ENCODE measurements at regions not wholly inside any gene's neighbourhood (a gene's known extent, or its start where the extent isn't known, plus 50 kb on each side); places are given as distances from the start of the nearest gene placed in this dataset.

DNA sequence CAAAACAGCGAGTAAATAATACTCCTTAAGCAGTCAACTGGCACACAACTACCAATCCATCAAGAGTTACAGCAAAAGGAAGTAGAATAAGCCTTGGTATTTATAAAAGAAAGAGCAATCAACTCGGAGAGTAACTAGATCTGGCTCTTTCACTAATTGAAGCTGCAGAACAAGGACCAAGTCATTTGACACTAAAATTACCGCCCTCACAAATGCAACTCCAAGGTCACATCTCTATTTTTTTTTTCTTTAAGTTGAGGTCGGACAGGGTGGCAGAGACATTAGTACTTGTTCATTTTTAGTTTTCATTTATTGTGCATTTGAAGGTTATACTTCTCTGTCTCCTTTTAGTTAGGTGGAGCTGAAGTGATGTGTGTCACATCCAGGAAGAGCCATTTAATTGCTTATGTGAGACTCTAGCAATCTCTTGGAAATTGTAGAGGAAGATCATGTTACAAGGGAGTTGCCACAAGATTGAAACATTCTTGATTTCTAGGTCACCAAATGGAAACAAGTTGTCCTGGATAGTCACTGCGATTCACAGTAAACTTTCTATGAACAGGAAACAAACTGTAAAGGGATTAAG, 138.1 kb upstream of the ADAMTS5 start:
- peak; percentile 53 for DNase-seq (ENCODE audit: low read depth)
- H3K4me3 ChIP-seq (ENCODE audit: low read length), result no peak overlapping the region
- TF ChIP-seq CTCF (IDR thresholded peaks at IDR 0.05; ENCODE audit: insufficient read depth, low read depth, low read length, missing control alignments), result no peak

- no peak for DNase-seq (ENCODE audit: low read depth)
- TF ChIP-seq CTCF (IDR thresholded peaks at IDR 0.05; ENCODE audit: insufficient read depth, low read depth, low read length, missing control alignments), result no peak
- no peak overlapping the region for H3K4me3 ChIP-seq (ENCODE audit: low read length)
Observed at GRCh38 chr21:27103768-27104167, 136.9 kb upstream of the ADAMTS5 start.

DNA sequence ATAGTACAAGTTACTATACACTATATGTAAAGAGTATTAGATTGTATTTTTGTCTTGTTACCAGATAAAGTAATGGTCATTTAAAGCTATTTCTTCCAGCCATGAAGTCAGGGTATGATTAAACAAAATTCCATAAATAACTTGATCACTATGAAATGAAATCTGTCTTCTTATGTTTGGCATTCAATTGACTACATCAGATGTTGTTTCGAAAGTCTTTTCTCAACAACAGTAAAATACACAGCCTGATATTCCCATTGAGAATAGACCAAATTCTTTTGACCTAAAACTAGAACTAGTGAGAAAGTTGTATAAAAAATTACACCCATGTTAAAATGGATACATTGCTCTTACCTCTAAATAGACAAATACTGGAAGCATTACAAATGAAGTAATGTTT, 134.6 kb upstream of the ADAMTS5 start:
- no peak for DNase-seq (ENCODE audit: low read depth)
- H3K4me3 ChIP-seq (ENCODE audit: low read length), result no peak overlapping the region
- no peak for TF ChIP-seq CTCF (IDR thresholded peaks at IDR 0.05; ENCODE audit: insufficient read depth, low read depth, low read length, missing control alignments)

GRCh38 chr21:27094184-27094948, 127.5 kb upstream of the ADAMTS5 start:
- TF ChIP-seq CTCF (IDR thresholded peaks at IDR 0.05; ENCODE audit: insufficient read depth, low read depth, low read length, missing control alignments), result no peak
- no peak overlapping the region for H3K4me3 ChIP-seq (ENCODE audit: low read length)
- DNase-seq (ENCODE audit: low read depth), result no peak

DNA sequence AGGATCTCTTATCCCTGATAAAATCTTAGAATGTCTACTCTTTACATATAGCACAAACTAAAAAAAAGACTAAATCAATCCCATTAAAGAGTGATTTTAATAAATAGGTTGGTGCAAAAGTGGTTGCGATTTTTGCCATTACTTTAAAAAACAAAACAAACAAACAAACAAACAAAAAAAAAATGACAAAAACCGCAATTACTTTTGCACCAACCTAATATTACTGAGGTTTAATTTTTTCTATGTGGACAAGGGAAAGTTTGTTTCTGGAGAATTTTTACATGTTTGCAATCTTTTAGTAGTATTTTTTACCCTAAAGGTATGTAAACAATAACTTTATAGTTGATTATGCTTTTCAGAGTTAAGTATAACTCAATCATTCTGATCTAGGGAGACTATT, 119.7 kb upstream of the ADAMTS5 start:
- no peak for DNase-seq (ENCODE audit: low read depth)
- no peak for TF ChIP-seq CTCF (IDR thresholded peaks at IDR 0.05; ENCODE audit: insufficient read depth, low read depth, low read length, missing control alignments)

GRCh38 chr21:27086186-27086585, 119.3 kb upstream of the ADAMTS5 start:
- H3K4me3 ChIP-seq (ENCODE audit: low read length), result no peak overlapping the region
- TF ChIP-seq CTCF (IDR thresholded peaks at IDR 0.05; ENCODE audit: insufficient read depth, low read depth, low read length, missing control alignments), result no peak
- no peak for DNase-seq (ENCODE audit: low read depth)

More for the DNA sequence above, 119.7 kb upstream of the ADAMTS5 start:
- no peak overlapping the region for H3K4me3 ChIP-seq (ENCODE audit: low read length)

DNA sequence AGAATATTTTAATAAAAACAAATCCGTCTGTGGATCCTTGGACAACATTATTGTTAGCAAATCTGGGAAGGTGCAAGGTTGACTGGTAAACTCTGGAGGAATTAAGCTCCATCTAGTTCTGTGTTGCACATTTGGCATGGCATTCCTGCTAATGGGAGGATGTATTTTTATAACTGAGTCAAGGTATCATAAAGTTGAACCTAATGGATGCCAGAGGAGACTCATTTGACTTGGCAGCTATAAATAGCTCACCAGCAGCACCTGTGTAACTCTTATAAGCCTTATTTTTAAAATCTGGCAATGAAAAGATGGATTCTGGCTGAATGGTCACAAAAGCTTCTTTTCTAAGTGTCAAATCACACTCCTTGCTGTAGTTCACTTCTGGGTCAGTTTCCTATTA, 118.5 kb upstream of the ADAMTS5 start:
- H3K4me3 ChIP-seq (ENCODE audit: low read length), result no peak overlapping the region
- no peak for TF ChIP-seq CTCF (IDR thresholded peaks at IDR 0.05; ENCODE audit: insufficient read depth, low read depth, low read length, missing control alignments)
- no peak for DNase-seq (ENCODE audit: low read depth)
